ENCODE measurements at regions not wholly inside any gene's neighbourhood (a gene's known extent, or its start where the extent isn't known, plus 50 kb on each side); places are given as distances from the start of the nearest gene placed in this dataset.

GRCh38 chr13:56009418-56009817 is 1131.3 kb upstream of the PRR20A start:
- TF ChIP-seq RNF2 (IDR thresholded peaks at IDR 0.05; ENCODE audit: borderline replicate concordance, low read depth, low read length, missing control alignments, poor library complexity, severe bottlenecking) (no peak), NRF1 (IDR thresholded peaks at IDR 0.05; ENCODE audit: low read depth, low read length) (no peak), GABPA (IDR thresholded peaks at IDR 0.05; ENCODE audit: borderline replicate concordance, insufficient read depth, low read length) (no peak), TEAD4 (IDR thresholded peaks at IDR 0.05; ENCODE audit: low read depth, low read length) (no peak), EZH2 (IDR thresholded peaks at IDR 0.05; ENCODE audit: low read depth, low read length, severe bottlenecking) (no peak), CTCF (IDR thresholded peaks at IDR 0.05; ENCODE audit: control extremely low read depth in 1 of 3, insufficient read depth in 1 of 3, low read depth in 1 of 3, low read length in 3 of 3) (no peak), POU5F1 (IDR thresholded peaks at IDR 0.05; ENCODE audit: low read depth, low read length) (no peak)

Data from H1 (cell line).